Mesothelial cell of epicardium (in vitro differentiated cells): ENCODE measurements at regions not wholly inside any gene's neighbourhood (a gene's known extent, or its start where the extent isn't known, plus 50 kb on each side); places are given as distances from the start of the nearest gene placed in this dataset.
A peak's percentile ranks its signal among the peaks of the same experiment; 100 is the strongest.
"Not testable (repeated sequence)": the region's sequence is repeated elsewhere in the genome, so short reads cannot be mapped to it uniquely, and the experiment has no call there.

ENCODE experiments used
- DNase-seq, 2 experiments: peaks; one replicate each; pipeline ENCODE4 v3.0.0; 2021; ENCODE audit warnings: low spot score in 2 of 2; ENCODE audit not compliant: unreplicated experiment in 2 of 2
- H3K27ac Mint-ChIP-seq: 2 replicates; pipeline ENCODE4 v1.8.0; 2021; ENCODE audit warnings: mixed read lengths
- H3K27me3 Mint-ChIP-seq: 2 replicates; pipeline ENCODE4 v1.8.0; 2021; ENCODE audit warnings: low read depth, mixed read lengths
- H3K36me3 Mint-ChIP-seq: 2 replicates; pipeline ENCODE4 v1.8.0; 2021; ENCODE audit warnings: mixed read lengths
- H3K4me1 Mint-ChIP-seq: 2 replicates; pipeline ENCODE4 v1.8.0; 2021; ENCODE audit warnings: mixed read lengths
- H3K4me3 Mint-ChIP-seq: 2 replicates; pipeline ENCODE4 v1.8.0; 2021; ENCODE audit warnings: mild to moderate bottlenecking, moderate library complexity, mixed read lengths
- H3K9me3 Mint-ChIP-seq: 2 replicates; pipeline ENCODE4 v1.8.0; 2021; ENCODE audit warnings: mixed read lengths
- CTCF ChIP-seq: fragments of 200-600 bp; sonication (generic); IDR thresholded peaks from one replicate; pipeline ENCODE4 v1.5.0; 2021; ENCODE audit warnings: antibody characterized with exemption; ENCODE audit not compliant: unreplicated experiment

- Mint-ChIP-seq H3K9me3 (peaks cover 35% of the 10 kb centered on the region), H3K4me1 (peaks cover 13% of the 10 kb centered on the region), H3K36me3 (peaks cover 3% of the 10 kb centered on the region), H3K27me3 (no peaks in the 10 kb centered on the region), H3K4me3 (no peak overlapping the region), H3K27ac (peak overlapping the region; percentile 82)
- no peak for TF ChIP-seq CTCF
- no peak for DNase-seq
Observed at GRCh38 chr6:137680705-137681346, 186.2 kb upstream of the TNFAIP3 start.

GRCh38 chr6:137681445-137682009, 185.5 kb upstream of the TNFAIP3 start:
- Mint-ChIP-seq H3K27me3 (no peaks in the 10 kb centered on the region), H3K4me3 (no peak overlapping the region), H3K4me1 (peaks cover 13% of the 10 kb centered on the region), H3K9me3 (peaks cover 33% of the 10 kb centered on the region), H3K27ac (no peak overlapping the region), H3K36me3 (peaks cover 3% of the 10 kb centered on the region)
- TF ChIP-seq CTCF, result no peak
- DNase-seq, result no peak

- H3K27ac Mint-ChIP-seq, H3K4me3 Mint-ChIP-seq, H3K27me3 Mint-ChIP-seq, H3K36me3 Mint-ChIP-seq, DNase-seq: not testable (repeated sequence)
- peaks cover 17% of the 10 kb centered on the region for H3K4me1 Mint-ChIP-seq
- H3K9me3 Mint-ChIP-seq, result peaks cover 24% of the 10 kb centered on the region
Observed at GRCh38 chr6:137682658-137683057, 184.4 kb upstream of the TNFAIP3 start.

GRCh38 chr6:137683916-137684315, 183.1 kb upstream of the TNFAIP3 start:
- Mint-ChIP-seq H3K4me1 (peaks cover 20% of the 10 kb centered on the region), H3K27ac (no peak overlapping the region), H3K9me3 (peaks cover 13% of the 10 kb centered on the region), H3K27me3 (no peaks in the 10 kb centered on the region), H3K36me3 (peaks cover 2% of the 10 kb centered on the region), H3K4me3 (no peak overlapping the region)
- no peak for TF ChIP-seq CTCF
- DNase-seq, result no peak

- no peaks in the 10 kb centered on the region for H3K27me3 Mint-ChIP-seq
- peaks cover 4% of the 10 kb centered on the region for H3K9me3 Mint-ChIP-seq
- no peak for DNase-seq
- H3K36me3 Mint-ChIP-seq, result peaks cover 2% of the 10 kb centered on the region
- H3K4me1 Mint-ChIP-seq, result peaks cover 17% of the 10 kb centered on the region
- H3K27ac Mint-ChIP-seq, result no peak overlapping the region
- no peak overlapping the region for H3K4me3 Mint-ChIP-seq
- no peak for TF ChIP-seq CTCF
Observed at GRCh38 chr6:137685798-137686375, 181.2 kb upstream of the TNFAIP3 start.

GRCh38 chr6:137687818-137688217, 179.2 kb upstream of the TNFAIP3 start:
- Mint-ChIP-seq H3K27me3 (no peaks in the 10 kb centered on the region), H3K27ac (no peak overlapping the region), H3K9me3 (no peaks in the 10 kb centered on the region), H3K4me1 (peaks cover 15% of the 10 kb centered on the region), H3K4me3 (no peak overlapping the region), H3K36me3 (no peaks in the 10 kb centered on the region)
- TF ChIP-seq CTCF, result no peak
- no peak for DNase-seq
